ENCODE measurements at regions not wholly inside any gene's neighbourhood (a gene's known extent, or its start where the extent isn't known, plus 50 kb on each side); places are given as distances from the start of the nearest gene placed in this dataset.

DNA sequence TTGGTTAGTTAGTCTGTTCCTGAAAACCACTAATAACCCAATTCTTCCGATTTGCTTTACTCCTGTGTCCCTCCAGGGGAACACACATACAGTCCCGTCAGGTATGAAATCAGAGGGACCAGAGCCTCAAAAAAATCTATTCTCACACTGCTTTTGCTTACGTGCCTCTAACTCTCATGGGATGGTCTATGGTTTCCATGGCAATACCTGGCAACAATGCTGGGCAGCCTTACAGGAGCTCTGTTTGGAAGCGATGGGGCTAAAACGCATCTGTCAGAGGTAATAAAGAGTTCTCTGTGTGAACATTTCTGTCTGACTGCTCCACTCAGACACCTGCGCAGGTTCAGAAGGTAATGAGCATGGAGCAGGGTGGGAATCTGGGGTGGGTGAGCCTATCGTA, 376.2 kb downstream of the GXYLT1 start:
- H3K36me3 Mint-ChIP-seq (ENCODE audit: unreplicated experiment) = no peaks in the 10 kb centered on the region
- H3K27ac Mint-ChIP-seq (ENCODE audit: unreplicated experiment) = no peak overlapping the region
- no peaks in the 10 kb centered on the region for H3K9me3 Mint-ChIP-seq (ENCODE audit: unreplicated experiment)
- no peaks in the 10 kb centered on the region for H3K27me3 Mint-ChIP-seq (ENCODE audit: unreplicated experiment)
- H3K4me1 Mint-ChIP-seq (ENCODE audit: low read depth, unreplicated experiment) = no peaks in the 10 kb centered on the region
- TF ChIP-seq, protein P1, sequence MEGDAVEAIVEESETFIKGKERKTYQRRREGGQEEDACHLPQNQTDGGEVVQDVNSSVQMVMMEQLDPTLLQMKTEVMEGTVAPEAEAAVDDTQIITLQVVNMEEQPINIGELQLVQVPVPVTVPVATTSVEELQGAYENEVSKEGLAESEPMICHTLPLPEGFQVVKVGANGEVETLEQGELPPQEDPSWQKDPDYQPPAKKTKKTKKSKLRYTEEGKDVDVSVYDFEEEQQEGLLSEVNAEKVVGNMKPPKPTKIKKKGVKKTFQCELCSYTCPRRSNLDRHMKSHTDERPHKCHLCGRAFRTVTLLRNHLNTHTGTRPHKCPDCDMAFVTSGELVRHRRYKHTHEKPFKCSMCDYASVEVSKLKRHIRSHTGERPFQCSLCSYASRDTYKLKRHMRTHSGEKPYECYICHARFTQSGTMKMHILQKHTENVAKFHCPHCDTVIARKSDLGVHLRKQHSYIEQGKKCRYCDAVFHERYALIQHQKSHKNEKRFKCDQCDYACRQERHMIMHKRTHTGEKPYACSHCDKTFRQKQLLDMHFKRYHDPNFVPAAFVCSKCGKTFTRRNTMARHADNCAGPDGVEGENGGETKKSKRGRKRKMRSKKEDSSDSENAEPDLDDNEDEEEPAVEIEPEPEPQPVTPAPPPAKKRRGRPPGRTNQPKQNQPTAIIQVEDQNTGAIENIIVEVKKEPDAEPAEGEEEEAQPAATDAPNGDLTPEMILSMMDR (IDR thresholded peaks at IDR 0.05; ENCODE audit: partially characterized antibody, unreplicated experiment) = no peak
- no peak overlapping the region for H3K4me3 Mint-ChIP-seq (ENCODE audit: unreplicated experiment)
- DNase-seq = no peak

DNA sequence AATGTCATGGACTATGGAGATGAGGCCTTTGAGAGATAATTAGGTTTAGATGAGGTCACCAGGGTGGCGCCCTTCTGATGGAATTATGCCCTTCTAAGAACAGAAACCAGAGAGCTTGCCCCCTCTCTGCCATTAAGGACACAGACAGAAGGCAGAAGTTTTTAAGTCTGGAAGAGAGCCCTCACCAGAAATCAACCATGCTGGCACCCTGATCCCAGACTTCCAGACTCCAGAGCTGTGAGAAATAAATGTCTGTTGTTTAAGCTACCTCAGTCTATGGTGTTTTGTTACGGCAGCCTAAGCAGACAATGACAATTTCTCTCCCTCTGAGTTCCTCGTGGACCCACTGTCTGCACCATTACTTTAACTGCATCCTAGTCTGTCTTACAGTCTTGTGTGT, 382.0 kb downstream of the GXYLT1 start:
- Mint-ChIP-seq H3K9me3 (ENCODE audit: unreplicated experiment) (no peaks in the 10 kb centered on the region), H3K27me3 (ENCODE audit: unreplicated experiment) (no peaks in the 10 kb centered on the region)
- TF ChIP-seq, protein P1 (IDR thresholded peaks at IDR 0.05; ENCODE audit: partially characterized antibody, unreplicated experiment) = no peak

DNA sequence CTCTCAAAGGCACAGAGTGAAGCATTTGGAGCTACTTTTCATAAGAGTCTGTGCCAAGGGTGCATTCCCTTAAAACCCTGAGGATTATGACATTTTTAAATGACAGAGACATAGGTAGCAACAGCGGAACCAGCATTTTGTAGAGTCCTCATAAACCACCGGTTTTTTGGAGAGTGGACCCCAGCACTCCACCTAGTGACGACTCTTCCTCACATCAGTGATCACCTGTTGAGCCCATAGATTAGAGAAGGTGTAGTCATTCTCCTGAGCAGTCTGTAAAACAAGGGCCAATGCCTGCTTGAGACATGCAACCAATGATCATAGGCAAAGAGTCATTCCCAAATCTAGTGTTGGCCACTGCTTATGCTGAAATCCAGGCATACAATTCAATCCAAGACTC, 399.1 kb downstream of the GXYLT1 start:
- Mint-ChIP-seq H3K4me3 (ENCODE audit: unreplicated experiment) (no peak overlapping the region), H3K4me1 (ENCODE audit: low read depth, unreplicated experiment) (no peaks in the 10 kb centered on the region), H3K9me3 (ENCODE audit: unreplicated experiment) (peaks cover 2% of the 10 kb centered on the region), H3K27me3 (ENCODE audit: unreplicated experiment) (peaks cover 1% of the 10 kb centered on the region), H3K27ac (ENCODE audit: unreplicated experiment) (no peak overlapping the region), H3K36me3 (ENCODE audit: unreplicated experiment) (no peaks in the 10 kb centered on the region)
- DNase-seq = no peak
- TF ChIP-seq, protein P1 (IDR thresholded peaks at IDR 0.05; ENCODE audit: partially characterized antibody, unreplicated experiment) = no peak

More for the DNA sequence above, 382.0 kb downstream of the GXYLT1 start:
- Mint-ChIP-seq H3K36me3 (ENCODE audit: unreplicated experiment) (peaks cover 5% of the 10 kb centered on the region), H3K27ac (ENCODE audit: unreplicated experiment) (no peak overlapping the region), H3K4me3 (ENCODE audit: unreplicated experiment) (no peak overlapping the region), H3K4me1 (ENCODE audit: low read depth, unreplicated experiment) (no peaks in the 10 kb centered on the region)
- no peak for DNase-seq

DNA sequence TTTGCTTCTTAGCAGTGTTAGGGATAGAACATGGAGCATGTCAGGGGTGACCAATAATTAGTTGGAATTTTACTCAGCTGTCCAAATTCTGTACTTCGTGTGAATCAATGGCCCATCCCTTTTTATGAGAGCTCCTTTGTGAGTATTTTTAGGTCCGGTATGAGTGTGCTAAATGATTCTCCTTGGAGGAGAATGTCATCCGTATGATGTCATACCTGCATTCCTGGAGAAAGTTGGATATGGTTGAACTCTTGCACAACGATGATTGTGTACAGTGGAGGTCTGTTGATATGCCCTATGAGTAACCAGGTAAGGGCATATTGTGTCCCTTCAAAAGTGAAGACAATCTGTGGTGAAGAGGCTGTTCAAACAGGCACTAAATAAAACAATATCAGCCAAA, 400.8 kb downstream of the GXYLT1 start:
- Mint-ChIP-seq H3K4me3 (ENCODE audit: unreplicated experiment) (no peak overlapping the region), H3K27me3 (ENCODE audit: unreplicated experiment) (peaks cover 3% of the 10 kb centered on the region), H3K27ac (ENCODE audit: unreplicated experiment) (no peak overlapping the region), H3K4me1 (ENCODE audit: low read depth, unreplicated experiment) (no peaks in the 10 kb centered on the region), H3K36me3 (ENCODE audit: unreplicated experiment) (no peaks in the 10 kb centered on the region), H3K9me3 (ENCODE audit: unreplicated experiment) (peaks cover 3% of the 10 kb centered on the region)
- TF ChIP-seq, protein P1 (IDR thresholded peaks at IDR 0.05; ENCODE audit: partially characterized antibody, unreplicated experiment) = no peak
- no peak for DNase-seq

DNA sequence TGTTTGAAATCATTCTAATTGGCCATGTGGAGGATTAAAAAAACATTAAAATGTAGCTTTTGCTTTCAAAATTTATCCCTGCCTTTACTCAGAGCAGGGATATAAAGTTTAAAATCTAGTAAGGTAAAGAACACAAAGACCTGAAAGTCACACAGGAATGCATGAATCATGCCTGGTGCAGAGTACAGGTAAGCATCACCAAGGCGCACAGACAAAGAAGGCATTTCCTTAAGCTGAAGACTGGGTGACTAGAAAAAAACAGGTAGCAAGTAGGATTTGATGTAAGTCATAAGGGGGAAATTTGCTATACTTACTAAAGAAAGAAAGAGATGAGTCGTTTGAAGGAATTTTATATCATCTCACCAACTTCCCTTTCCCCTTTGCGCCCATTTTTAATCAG, 405.6 kb downstream of the GXYLT1 start:
- Mint-ChIP-seq H3K27ac (ENCODE audit: unreplicated experiment) (no peak overlapping the region), H3K4me1 (ENCODE audit: low read depth, unreplicated experiment) (peaks cover 4% of the 10 kb centered on the region), H3K27me3 (ENCODE audit: unreplicated experiment) (peaks cover 3% of the 10 kb centered on the region), H3K36me3 (ENCODE audit: unreplicated experiment) (no peaks in the 10 kb centered on the region), H3K9me3 (ENCODE audit: unreplicated experiment) (peaks cover 3% of the 10 kb centered on the region), H3K4me3 (ENCODE audit: unreplicated experiment) (no peak overlapping the region)
- TF ChIP-seq, protein P1 (IDR thresholded peaks at IDR 0.05; ENCODE audit: partially characterized antibody, unreplicated experiment) = no peak
- no peak for DNase-seq

Measured in glutamatergic neuron (in vitro differentiated cells).